GM12878 (cell line): ENCODE measurements at regions not wholly inside any gene's neighbourhood (a gene's known extent, or its start where the extent isn't known, plus 50 kb on each side); places are given as distances from the start of the nearest gene placed in this dataset.

ENCODE experiments used
- BRCA1 ChIP-seq: IDR thresholded peaks from 2 replicates; pipeline ENCODE4 v1.6.1; 2011; ENCODE audit warnings: low read depth, low read length, improper control_type of control experiment
- HDAC6 ChIP-seq: fragments of 200-600 bp; sonication (generic); IDR thresholded peaks from one replicate; pipeline ENCODE4 v1.8.0; 2017; ENCODE audit warnings: antibody characterized with exemption; ENCODE audit not compliant: unreplicated experiment
- MEF2A ChIP-seq: IDR thresholded peaks from 2 replicates; pipeline ENCODE4 v1.6.1; 2011; ENCODE audit warnings: low read depth, mild to moderate bottlenecking, low read length, moderate library complexity; ENCODE audit not compliant: insufficient read depth
- POLR2A ChIP-seq: IDR thresholded peaks from 2 replicates; pipeline ENCODE4 v1.6.1; 2011; ENCODE audit warnings: low read depth, mild to moderate bottlenecking, low read length
- SP1 ChIP-seq: IDR thresholded peaks from one replicate; pipeline ENCODE4 v1.6.1; 2011; ENCODE audit warnings: low read depth, low read length
- WRNIP1 ChIP-seq: IDR thresholded peaks from 2 replicates; pipeline ENCODE4 v1.6.1; 2011; ENCODE audit warnings: low read depth, low read length, improper control_type of control experiment, borderline replicate concordance
- TF ChIP-seq, protein P1 (sequence below), 3 experiments: IDR thresholded peaks in 2 of 3; conservative IDR thresholded peaks in 1 of 3; 2 replicates each; pipeline ENCODE4 v1.5.1; 2011; ENCODE audit warnings: low read depth in 3 of 3, low read length in 3 of 3, mild to moderate bottlenecking in 3 of 3, control low read depth in 2 of 3, moderate library complexity in 2 of 3, inconsistent platforms in 1 of 3, mixed read lengths in 1 of 3; ENCODE audit not compliant: control insufficient read depth in 2 of 3, insufficient read depth in 1 of 3; ENCODE audit errors: extremely low read depth in 1 of 3

DNA sequence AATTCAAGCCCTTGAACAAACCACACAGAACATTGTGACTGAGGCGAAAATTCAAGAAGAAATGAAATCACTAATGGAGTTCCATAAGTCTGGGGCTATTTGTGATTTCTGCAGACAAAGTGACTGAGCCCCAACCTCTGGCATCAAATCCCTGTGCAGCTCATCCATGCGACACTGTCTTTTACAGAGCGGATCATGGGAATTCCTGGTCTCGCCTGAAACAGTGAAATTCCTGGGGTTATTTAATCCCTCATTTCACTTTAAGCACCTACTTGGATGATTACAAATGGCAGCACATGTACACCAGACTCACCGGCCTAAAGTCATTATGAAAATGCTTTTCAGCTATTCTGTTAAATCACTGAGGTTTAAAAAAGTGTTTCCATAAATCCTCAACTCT lies 102.4 kb upstream of the CDH4 start:
- TF ChIP-seq HDAC6, result no peak
- no peak for TF ChIP-seq SP1
- no peak for TF ChIP-seq MEF2A
- TF ChIP-seq, protein P1, sequence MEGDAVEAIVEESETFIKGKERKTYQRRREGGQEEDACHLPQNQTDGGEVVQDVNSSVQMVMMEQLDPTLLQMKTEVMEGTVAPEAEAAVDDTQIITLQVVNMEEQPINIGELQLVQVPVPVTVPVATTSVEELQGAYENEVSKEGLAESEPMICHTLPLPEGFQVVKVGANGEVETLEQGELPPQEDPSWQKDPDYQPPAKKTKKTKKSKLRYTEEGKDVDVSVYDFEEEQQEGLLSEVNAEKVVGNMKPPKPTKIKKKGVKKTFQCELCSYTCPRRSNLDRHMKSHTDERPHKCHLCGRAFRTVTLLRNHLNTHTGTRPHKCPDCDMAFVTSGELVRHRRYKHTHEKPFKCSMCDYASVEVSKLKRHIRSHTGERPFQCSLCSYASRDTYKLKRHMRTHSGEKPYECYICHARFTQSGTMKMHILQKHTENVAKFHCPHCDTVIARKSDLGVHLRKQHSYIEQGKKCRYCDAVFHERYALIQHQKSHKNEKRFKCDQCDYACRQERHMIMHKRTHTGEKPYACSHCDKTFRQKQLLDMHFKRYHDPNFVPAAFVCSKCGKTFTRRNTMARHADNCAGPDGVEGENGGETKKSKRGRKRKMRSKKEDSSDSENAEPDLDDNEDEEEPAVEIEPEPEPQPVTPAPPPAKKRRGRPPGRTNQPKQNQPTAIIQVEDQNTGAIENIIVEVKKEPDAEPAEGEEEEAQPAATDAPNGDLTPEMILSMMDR (IDR thresholded peaks at IDR 0.05 in 2 of 3, conservative IDR thresholded peaks at IDR 0.05 in 1 of 3; ENCODE audit: control insufficient read depth in 2 of 3, extremely low read depth in 1 of 3, insufficient read depth in 1 of 3, low read depth in 3 of 3, low read length in 3 of 3), result no peak
- no peak for TF ChIP-seq WRNIP1
- no peak for TF ChIP-seq BRCA1
- no peak for TF ChIP-seq POLR2A
